GM18502 (cell line): ENCODE measurements at regions not wholly inside any gene's neighbourhood (a gene's known extent, or its start where the extent isn't known, plus 50 kb on each side); places are given as distances from the start of the nearest gene placed in this dataset.

Experiments used
- ATAC-seq: cut with Tn5 transposase; IDR thresholded peaks from one replicate; pipeline ENCODE4 v1.9.1; 2021; ENCODE audit warnings: mild to moderate bottlenecking; ENCODE audit not compliant: unreplicated experiment, poor library complexity

DNA sequence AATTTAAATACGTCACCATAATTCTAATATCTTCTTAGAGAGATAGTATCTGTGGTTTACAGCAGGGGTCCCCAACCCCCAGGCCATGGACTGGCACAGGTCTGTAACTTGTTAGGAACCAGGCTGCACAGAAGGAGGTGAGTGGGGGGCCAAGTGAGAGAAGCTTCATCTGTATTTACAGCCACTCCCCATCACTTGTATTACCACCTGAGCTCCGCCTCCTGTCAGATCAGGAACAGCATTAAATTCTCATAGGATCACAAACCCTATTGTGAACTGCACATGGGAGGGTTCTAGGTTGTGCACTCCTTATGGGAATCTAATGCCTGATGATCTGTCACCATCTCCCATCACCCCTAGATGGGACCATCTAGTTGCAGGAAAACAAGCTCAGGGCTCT lies 282.6 kb downstream of the ICOS start:
- ATAC-seq: no peak

DNA sequence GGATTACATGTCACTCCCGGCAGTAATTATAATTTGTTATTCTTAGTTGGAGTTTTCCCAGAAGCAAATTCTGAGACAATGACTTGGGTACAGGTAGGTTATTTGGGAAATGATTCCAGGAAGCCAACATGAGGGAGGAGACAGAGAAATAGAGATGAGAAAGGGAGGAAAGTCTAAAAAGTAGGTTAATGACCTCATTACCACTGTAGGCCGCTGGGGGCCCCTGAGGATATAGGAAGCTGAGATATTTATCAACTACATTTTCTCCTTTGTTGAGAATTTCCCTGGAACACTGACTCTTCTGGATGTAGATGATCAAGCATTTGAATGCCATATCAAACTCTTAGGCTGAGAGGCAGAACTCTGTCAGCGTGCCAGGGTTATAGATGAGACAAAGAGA lies 284.3 kb downstream of the ICOS start:
- ATAC-seq: no peak

DNA sequence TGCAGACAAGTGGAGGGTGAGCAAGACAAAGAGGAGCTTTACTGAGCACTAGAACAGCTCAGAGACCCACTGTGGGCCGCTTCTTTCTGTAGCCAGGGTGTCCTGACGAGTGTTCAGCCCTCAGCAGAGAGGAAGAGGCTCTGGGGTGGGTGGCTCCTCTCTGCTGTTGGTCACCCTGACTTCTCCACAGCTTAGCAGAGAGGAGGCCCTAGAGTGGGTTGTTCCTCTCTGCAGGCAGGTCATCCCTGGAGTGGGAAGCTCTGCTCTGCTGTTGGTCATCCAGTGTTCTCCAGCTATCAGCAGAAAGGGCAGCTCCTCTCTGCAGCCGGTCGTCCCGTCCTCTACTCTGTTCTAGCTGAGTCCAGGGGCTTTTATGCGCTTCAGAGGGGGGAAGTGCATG lies 286.5 kb downstream of the ICOS start:
- ATAC-seq: no peak

DNA sequence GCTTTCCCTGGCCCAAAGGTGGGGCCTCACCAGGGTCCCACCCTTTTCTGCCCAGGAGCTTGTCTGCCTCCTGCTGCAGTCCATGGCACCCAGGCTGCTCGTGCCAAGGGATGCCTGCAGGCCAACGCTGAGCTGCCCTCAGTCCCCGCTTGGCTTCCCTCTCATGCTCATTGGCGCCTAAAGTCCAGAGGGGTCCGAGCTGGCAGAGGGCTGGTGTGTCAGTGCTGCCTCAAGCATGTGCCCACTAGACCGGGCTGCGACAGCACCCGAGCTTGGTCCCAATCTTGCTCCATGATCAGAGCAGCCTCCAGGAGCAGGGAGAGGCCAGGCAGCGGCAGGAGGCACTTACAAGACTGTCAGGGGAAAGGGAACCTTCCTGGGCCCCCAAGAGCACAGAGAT lies 287.0 kb downstream of the ICOS start:
- ATAC-seq: no peak

DNA sequence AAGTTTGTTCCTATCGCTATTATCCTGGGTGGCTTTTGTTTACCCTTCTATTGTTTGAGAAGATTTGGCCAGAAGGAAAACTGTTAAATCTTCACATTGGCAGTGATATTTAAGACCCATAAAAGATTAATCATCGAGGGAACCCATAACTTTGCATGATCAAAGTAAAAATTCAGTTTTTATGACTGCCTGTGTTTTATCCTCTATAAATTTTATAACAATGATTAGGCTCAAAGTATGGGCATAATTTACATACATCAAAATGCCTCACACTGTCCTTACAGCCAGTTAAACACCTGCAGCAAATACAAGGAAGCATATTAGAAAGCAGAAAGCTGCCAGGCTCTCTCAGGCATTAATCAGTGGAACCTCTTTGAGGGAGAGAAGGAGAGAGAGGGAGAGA lies 289.1 kb downstream of the ICOS start:
- ATAC-seq: no peak

DNA sequence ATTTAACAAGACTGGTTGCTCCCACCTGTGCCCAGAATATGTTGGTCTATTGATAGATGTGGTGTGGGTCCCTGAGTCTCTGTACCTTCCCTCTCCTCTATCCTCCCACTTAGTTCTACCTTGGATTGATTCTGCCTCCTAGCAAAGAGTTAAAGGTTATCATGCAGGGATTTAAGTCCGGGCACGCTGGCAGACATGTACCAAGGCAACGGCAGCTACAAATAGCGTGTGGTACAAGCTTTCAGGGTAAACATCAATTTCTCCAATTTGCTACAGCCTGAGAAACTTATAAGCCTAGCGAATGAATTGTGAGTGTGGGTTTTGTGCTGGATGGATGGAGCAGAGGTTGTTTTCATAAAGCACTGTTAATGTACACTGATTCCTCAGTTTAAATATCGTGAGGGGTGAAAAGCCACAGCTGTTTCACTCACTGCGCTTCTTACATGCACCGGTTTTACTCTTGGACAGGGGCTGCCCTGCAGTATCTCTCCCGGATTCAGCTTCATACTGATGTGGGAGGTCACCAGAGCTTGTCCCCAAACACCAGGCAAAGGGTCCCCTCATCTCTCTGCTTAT lies 289.8 kb downstream of the ICOS start:
- ATAC-seq: no peak

DNA sequence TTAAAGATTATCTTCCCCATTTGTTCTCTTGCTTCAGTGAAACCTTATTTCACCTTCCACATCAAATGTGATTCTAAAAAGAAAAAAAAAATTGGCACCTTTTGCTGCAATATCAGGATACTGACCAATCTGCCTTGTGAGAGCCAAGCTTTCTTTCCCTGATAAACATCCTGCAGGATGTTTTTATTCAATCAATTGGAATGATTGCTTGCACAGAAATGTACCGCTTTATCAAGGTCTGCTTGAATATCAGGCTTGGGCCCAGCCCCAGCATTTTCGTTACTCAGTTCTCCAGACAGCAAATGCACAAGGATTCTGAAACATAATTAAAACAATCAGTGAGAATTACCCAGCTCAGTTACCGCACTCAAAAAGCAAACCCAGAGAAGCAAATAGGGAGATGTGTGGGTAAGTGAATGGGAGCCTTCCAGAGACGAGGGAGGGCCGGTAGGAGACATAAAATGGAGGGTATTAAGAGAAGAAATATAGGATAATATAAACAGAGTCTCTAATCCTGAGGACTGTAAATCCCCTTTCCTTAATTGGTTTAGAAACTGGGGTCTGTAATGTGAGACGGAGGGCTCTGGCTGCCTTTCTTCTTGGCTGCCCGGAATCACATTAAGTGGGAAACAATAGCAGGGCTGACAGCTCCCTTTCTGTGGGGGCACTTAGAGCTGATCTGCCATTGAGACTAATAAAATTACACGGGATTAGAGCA lies 291.8 kb downstream of the ICOS start:
- ATAC-seq: no peak

DNA sequence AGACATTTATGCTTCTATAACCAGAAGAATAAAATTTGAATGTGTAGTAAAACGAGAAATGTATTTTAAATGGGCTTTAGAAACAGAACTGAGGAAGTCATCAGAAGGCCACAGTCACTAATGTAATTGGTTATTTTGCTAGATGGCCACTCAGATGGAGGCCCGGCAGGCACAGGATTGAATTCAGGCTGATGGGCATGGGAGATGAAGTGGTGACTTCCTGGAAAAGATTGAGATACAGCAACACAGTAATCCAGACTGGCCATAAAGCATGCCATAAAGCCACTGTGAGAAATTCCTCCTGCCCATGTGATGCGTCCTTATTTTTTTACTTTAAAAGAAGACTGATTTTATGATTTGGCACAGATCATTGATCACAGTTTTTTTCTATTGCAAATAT lies 297.7 kb downstream of the ICOS start:
- ATAC-seq: no peak

DNA sequence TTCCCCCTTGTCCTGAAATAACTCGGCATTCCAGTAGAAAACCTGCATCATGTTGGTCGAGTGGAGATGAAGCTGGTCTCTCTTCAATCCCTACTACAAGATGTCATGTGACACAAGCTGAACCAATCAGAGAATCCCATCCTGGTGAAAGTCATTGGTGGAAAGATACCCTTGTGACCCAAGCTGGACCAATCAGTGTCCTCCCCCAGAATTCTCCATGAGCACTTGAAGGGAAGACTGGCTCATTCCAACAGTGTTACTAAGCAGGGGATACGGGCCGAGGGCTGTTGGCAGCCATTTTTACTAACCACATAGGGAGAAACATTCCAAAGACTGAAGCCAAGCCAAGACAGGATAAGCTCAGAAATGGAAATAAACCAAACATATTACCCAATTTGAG lies 298.3 kb downstream of the ICOS start:
- no peak for ATAC-seq

DNA sequence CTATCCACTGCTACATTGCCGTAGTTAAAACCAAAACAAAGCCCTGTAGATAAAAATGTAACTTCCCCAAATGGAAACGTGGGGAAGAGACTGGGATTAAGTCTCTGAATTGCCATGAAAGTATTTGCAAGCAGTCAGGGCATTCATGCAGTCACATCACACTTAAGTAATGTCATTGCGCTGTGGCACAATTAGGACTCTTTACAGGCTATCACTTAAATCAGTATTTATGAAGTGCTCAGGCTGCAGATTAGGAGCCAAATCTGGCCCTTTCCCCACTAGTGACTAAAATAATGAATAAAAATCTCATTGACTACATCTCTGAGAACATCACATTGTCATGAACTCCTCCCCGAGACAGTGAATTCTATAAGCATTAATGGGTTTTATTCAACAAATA lies 300.9 kb downstream of the ICOS start:
- ATAC-seq: no peak

DNA sequence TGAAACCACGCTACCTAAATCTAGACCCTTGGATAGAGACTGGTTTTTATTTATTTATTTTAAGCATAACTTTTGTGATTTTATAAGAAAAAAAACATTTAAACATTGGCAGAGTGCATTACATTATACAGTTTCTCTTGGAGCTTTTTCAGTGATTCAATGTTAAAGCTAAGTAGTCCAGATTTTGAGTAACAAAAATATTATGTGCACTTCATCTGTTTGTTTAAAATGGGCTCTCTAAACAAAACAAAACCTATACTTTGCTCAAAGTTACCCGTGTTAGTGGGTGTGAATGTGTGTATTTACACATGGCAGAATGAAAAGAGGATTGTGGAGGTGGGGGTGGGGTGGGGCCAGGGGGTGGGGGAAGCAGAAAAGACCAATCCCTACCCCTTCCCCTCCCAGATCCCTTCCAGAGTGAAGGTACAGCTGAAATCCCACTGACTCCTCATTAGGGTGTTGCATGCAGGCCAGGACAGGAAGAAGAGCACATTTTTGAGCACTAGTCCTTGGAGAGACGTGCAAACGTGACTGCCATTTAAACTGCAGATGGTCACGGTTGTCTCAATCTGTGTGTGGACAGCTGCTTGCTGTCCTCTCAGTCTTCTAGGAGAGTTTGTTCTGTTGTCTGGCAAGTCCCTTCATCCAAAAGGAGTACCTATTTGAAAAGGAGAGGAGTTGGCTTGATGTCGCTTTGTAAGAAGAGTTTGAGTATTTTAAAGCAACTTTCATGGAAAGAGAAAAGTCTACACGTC lies 303.0 kb downstream of the ICOS start:
- no peak for ATAC-seq

DNA sequence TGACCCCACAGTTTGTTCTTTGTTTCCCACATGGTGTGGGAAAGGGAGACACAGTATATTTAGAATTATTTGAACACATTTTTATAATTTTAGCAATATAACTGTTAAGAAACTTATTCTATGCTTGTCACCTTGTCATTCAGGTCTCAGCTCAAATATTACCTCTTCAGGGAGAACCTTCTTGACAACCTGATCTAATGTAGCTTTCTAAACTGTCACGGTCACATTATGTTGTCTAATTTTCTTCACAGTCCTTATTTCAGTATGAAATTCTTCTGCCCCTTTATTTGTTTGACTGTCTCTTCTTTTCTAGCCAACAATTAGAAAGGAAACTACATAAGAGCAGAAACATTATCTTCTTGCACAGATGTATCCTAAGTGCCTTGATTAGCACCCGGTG lies 304.3 kb upstream of the PARD3B start:
- ATAC-seq: no peak

DNA sequence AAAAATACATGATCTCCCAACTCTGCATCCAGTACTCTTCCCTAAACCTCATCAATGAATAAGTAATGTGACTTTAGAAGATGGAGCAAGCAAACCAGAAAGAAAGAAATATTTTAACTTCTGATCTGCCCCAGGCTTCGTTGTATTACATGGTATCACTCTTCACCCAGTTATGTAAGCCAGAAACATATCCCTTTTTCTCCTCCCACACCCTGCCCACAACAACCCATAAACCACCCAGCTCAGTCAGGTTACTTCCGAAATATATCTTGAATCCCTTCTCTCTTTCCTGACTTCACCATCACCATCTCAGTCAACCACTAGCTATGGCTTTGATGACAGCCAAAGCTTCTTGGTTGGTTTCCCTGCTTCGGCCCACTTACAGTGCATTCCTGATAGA lies 295.8 kb upstream of the PARD3B start:
- ATAC-seq: no peak

DNA sequence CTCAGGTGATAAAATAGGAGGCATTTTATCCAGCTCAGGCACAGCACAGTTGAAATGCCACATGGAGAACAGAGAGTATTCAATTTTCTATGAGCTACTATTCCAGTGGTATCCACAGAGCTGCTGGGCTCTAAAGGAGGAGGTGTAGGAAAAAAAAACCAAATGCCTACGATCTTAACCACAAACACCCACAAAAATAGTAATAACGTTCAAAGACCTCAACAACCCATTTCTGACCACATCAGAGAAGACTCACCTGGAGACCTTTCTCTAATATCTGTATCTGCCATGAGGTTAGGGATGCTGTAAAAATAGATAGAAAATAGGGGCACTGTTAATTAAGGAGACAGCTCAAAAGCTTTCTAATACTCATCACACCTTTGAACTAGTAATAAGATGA lies 294.6 kb upstream of the PARD3B start:
- no peak for ATAC-seq

DNA sequence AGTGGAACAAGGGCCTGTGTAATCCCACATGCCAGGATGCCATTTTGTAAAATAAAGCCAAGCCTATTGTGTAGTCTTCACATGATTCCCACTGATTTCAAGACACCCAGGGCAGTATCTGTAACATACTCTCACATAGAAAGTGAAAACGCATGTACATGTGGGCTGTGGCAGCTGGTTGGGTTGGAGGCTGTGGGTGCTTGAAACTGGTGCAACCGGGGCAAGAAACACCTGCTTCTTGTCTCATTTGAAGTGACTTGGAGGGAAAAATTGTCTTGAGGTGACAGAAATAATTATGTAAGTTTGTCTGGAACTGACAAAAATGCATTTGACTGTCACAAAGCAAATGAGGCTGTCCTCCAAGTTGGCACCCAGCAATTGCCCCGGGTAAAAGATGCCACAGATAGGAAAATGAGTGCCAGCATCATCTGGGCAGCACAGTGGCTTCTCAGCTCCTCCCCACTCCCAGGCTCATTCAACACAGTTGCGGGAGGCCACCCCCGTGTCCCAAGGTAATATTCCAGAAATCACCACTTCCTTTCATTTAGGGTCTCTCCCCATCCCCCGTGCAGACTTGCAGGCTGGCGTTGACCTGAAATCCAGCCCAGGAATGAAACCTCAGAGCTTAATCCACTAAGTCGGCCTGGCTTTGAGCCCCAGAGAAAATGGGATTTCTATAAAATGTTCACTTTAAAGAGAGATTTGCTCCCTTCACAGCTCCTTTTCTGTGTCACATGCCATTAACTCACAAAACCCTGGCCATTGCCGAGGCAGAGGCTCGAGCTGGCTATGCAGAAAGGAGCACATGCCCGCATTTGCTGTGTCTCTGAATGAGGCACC lies 293.9 kb upstream of the PARD3B start:
- no peak for ATAC-seq

DNA sequence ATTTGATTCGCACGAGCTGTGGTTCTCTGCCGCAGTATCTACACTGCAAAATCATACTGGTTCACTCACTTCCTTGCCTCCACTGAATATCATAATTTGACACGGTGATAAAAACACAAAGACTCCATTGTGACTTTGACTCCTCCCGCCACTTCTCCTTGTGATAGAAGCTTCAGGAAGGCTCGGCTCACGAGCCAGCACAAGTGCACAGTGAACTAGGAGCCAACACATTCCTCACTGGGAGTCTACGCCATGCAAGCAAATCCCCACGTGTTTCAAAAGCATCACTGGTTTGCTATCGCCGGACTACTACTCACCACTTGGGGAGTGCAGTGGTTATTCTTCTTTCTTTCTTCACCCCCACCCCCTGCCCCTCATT lies 293.3 kb upstream of the PARD3B start:
- no peak for ATAC-seq

DNA sequence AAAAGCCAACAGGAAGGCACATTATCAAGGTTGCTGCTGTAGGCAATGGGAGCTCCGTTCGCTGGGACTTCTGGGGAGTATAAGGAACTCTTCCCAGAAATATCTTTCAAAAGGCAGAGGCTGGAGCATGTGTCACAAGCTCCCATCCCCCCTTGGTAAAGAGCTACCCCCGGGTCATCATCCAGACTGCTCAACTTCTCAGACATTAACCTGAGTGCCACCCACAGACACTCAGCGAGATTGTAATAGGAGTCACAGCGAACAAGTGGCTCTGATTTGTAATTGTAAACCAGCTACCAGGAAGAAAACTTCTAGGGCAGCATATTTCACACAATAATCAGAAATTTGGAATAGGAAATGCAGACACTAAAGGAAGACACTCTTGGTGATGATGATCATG lies 290.2 kb upstream of the PARD3B start:
- no peak for ATAC-seq

DNA sequence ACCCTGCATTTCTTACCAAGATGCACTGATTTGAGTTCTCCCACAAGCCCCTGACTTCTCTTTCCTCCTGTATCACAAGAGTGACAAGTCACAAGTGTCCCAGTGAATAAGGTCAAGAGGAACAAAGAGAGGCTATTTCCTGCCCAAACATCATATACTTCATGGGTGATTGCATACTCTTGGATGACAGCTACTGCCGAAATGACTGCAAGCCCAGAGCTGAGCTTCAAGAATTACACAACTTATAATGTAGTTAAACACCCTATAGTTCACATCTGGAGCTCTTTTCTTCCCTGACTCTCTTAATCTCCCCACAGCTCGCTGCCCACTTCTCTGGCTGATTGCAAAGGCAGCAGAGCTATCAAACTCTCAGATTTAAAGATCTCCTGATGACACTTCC lies 289.7 kb upstream of the PARD3B start:
- no peak for ATAC-seq

DNA sequence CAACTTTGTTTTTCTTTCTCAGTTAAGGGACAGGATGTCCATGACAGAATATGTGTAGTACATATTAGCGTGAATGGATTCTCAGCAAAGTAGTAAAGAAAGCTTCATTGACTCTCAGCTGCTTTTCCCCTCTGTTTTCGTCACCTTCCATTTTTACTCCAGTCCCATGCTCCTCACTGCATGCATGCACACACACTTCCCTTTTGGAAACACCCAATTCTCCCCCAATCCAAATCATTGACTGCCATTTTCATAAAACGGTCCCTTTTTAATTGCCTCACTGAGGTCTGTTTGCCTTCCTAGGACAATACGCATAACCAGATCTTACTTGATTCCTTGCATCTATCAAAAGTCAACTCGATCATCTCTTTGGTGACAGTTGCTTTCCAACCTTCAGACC lies 287.5 kb upstream of the PARD3B start:
- no peak for ATAC-seq

DNA sequence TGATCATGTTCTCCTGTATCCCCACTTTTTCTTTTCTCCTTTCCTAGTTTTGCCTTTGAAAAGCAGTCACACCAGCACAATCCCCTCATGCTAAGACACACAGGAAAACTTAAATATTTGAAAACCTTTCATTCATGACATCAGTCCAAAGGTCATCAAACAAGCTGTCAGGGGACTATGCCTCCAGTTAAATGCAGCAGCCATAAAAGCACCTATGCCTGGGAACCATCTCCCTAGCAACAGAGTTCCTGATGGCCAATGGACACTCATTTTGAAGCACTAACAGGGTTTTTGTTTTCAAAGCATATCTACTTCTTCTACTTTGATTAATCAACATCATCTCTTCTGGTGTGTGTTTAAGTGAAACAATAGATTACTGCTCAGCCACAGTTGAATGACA lies 286.4 kb upstream of the PARD3B start:
- ATAC-seq: no peak
